SK-N-SH (cell line): ENCODE measurements at regions not wholly inside any gene's neighbourhood (a gene's known extent, or its start where the extent isn't known, plus 50 kb on each side); places are given as distances from the start of the nearest gene placed in this dataset.

Experiments used
- CTCF ChIA-PET: fragments of 300-600, 350-600 bp; formaldehyde crosslinking; extraction: SDS; loops from one replicate; lab custom pipeline; 2021; lab: Yijun Ruan, JAX
- POLR2A ChIA-PET: fragments of 350-600 bp; sonication (Branson Sonifier 250); formaldehyde crosslinking; extraction: SDS; loops from one replicate; lab custom pipeline; 2020; ENCODE audit warnings: antibody characterized with exemption, inconsistent platforms; lab: Yijun Ruan, JAX
- DNase-seq: peaks from one replicate; pipeline ENCODE4 v3.0.0; 2012
- H2AFZ ChIP-seq: fragments of 200-600 bp; sonication (generic); 2 replicates; pipeline ENCODE4 v1.8.1; 2016; ENCODE audit warnings: antibody characterized with exemption, mild to moderate bottlenecking, low read depth
- H3F3A ChIP-seq: fragments of 200-600 bp; sonication (generic); replicated peaks from 2 replicates; pipeline ENCODE3; 2016; ENCODE audit warnings: antibody characterized with exemption, mild to moderate bottlenecking; ENCODE audit not compliant: insufficient read depth
- H3K27ac ChIP-seq, 2 experiments: fragments of 200-500 bp in 1 of 2; fragments of 200-600 bp in 1 of 2; sonication (Bioruptor generic) in 1 of 2; sonication (generic), shearing (Covaris generic) in 1 of 2; 2 replicates each; pipeline versions ENCODE4 v1.5.1 to v1.6.1; 2014 to 2016; ENCODE audit warnings: low read depth in 2 of 2, inconsistent platforms in 1 of 2, low read length in 1 of 2, mild to moderate bottlenecking in 1 of 2, mixed read lengths in 1 of 2
- H3K27me3 ChIP-seq: fragments of 200-600 bp; sonication (generic), shearing (Covaris generic); 2 replicates; pipeline ENCODE4 v1.6.1; 2016; ENCODE audit warnings: mixed run types; ENCODE audit not compliant: insufficient read depth
- H3K36me3 ChIP-seq, 2 experiments: fragments of 200-500 bp in 1 of 2; fragments of 200-600 bp in 1 of 2; sonication (Bioruptor generic) in 1 of 2; sonication (generic) in 1 of 2; replicated peaks in 1 of 2; 2 replicates each; pipeline versions ENCODE3 to v1.5.1; 2014 to 2016; ENCODE audit warnings: low read length in 1 of 2, mild to moderate bottlenecking in 1 of 2; ENCODE audit not compliant: insufficient read depth in 2 of 2, control insufficient read depth in 1 of 2
- H3K4me1 ChIP-seq, 2 experiments: fragments of 200-500 bp in 1 of 2; fragments of 200-600 bp in 1 of 2; sonication (Bioruptor generic) in 1 of 2; sonication (generic), shearing (Covaris generic) in 1 of 2; 2 replicates each; pipeline versions ENCODE4 v1.5.1 to v1.6.1; 2014 to 2016; ENCODE audit warnings: low read depth in 1 of 2, low read length in 1 of 2, mixed run types in 1 of 2; ENCODE audit not compliant: insufficient read depth in 2 of 2, control insufficient read depth in 1 of 2
- H3K4me2 ChIP-seq: fragments of 200-600 bp; sonication (generic), shearing (Covaris generic); 2 replicates; pipeline ENCODE4 v1.6.1; 2017; ENCODE audit warnings: mixed run types
- H3K4me3 ChIP-seq, 2 experiments: fragments of 200-500 bp in 1 of 2; fragments of 200-600 bp in 1 of 2; sonication (Bioruptor generic) in 1 of 2; sonication (generic), shearing (Covaris generic) in 1 of 2; 2 replicates each; pipeline versions ENCODE4 v1.5.1 to v1.8.1; 2014 to 2016; ENCODE audit warnings: low read depth in 2 of 2, inconsistent platforms in 1 of 2, low read length in 1 of 2, mild to moderate bottlenecking in 1 of 2, mixed read lengths in 1 of 2, moderate library complexity in 1 of 2
- H3K79me2 ChIP-seq: fragments of 200-600 bp; sonication (generic); 2 replicates; pipeline ENCODE4 v1.8.1; 2017; ENCODE audit warnings: mild to moderate bottlenecking; ENCODE audit not compliant: insufficient read depth
- H3K9ac ChIP-seq: fragments of 200-600 bp; sonication (generic); 2 replicates; pipeline ENCODE4 v1.6.1; 2017; ENCODE audit warnings: mixed run types
- H3K9me2 ChIP-seq: fragments of 200-600 bp; sonication (generic); 2 replicates; pipeline ENCODE4 v1.6.1; 2017; ENCODE audit warnings: mixed run types
- H3K9me3 ChIP-seq: fragments of 200-600 bp; sonication (generic); 2 replicates; pipeline ENCODE4 v1.6.1; 2017; ENCODE audit warnings: mixed run types, mild to moderate bottlenecking, moderate library complexity
- H4K20me1 ChIP-seq: fragments of 200-600 bp; sonication (generic); 2 replicates; pipeline ENCODE4 v1.6.1; 2017; ENCODE audit warnings: mild to moderate bottlenecking, mixed run types; ENCODE audit not compliant: insufficient read depth
- CHD2 ChIP-seq: fragments of 150-350 bp; IDR thresholded peaks from 2 replicates; pipeline ENCODE4 v1.6.1; 2018; ENCODE audit warnings: low read length; ENCODE audit not compliant: partially characterized antibody
- FOXJ3 ChIP-seq: sonication (generic); formaldehyde crosslinking; IDR thresholded peaks from 2 replicates; pipeline ENCODE4 v1.5.1; 2020; ENCODE audit warnings: mild to moderate bottlenecking, missing genetic modification reagents
- GATA2 ChIP-seq: sonication (generic); formaldehyde crosslinking; IDR thresholded peaks from 2 replicates; pipeline ENCODE4 v1.5.0; 2020; ENCODE audit warnings: mild to moderate bottlenecking, missing genetic modification reagents
- MXI1 ChIP-seq: IDR thresholded peaks from 2 replicates; pipeline ENCODE4 v1.6.1; 2012; ENCODE audit warnings: mild to moderate bottlenecking, low read depth, low read length, improper control_type of control experiment
- POLR2AphosphoS5 ChIP-seq: IDR thresholded peaks from 2 replicates; pipeline ENCODE4 v1.6.1; 2012; ENCODE audit warnings: low read depth, low read length
- RFX5 ChIP-seq: IDR thresholded peaks from 2 replicates; pipeline ENCODE4 v1.6.1; 2012; ENCODE audit warnings: mild to moderate bottlenecking, improper control_type of control experiment, low read length
- SIN3A ChIP-seq: IDR thresholded peaks from 2 replicates; pipeline ENCODE4 v1.6.1; 2012; ENCODE audit warnings: low read depth, mild to moderate bottlenecking, low read length, moderate library complexity, borderline replicate concordance
- SMC3 ChIP-seq: IDR thresholded peaks from 2 replicates; pipeline ENCODE4 v1.6.1; 2012; ENCODE audit warnings: low read depth, low read length, improper control_type of control experiment
- TCF12 ChIP-seq: IDR thresholded peaks from 2 replicates; pipeline ENCODE4 v1.4.0; 2012
- YY1 ChIP-seq: IDR thresholded peaks from 2 replicates; pipeline ENCODE4 v1.4.0; 2012; ENCODE audit warnings: low read depth, mild to moderate bottlenecking
- WGBS: methylation state at CpG from one replicate; pipeline ENCODE4 v1.1.6; 2017; ENCODE audit warnings: low lambda C conversion rate; 5-methylcytosine and 5-hydroxymethylcytosine counted together
- TF ChIP-seq, protein P1 (sequence below): fragments of 200-600 bp; sonication (generic); IDR thresholded peaks from 2 replicates; pipeline ENCODE4 v1.6.1; 2017; ENCODE audit warnings: antibody characterized with exemption, mild to moderate bottlenecking, moderate library complexity
- TF ChIP-seq, protein P2 (sequence below): IDR thresholded peaks from 2 replicates; pipeline ENCODE4 v1.4.0; 2012; ENCODE audit warnings: low read depth, borderline replicate concordance
- TF ChIP-seq, protein P3 (sequence below): fragments of 150-350 bp; IDR thresholded peaks from 2 replicates; pipeline ENCODE4 v1.6.1; 2016; ENCODE audit warnings: mild to moderate bottlenecking, low read depth, low read length
- TF ChIP-seq, protein P4 (sequence below): IDR thresholded peaks from 2 replicates; pipeline ENCODE4 v1.4.0; 2012; ENCODE audit warnings: low read depth, borderline replicate concordance

- TF ChIP-seq MXI1 (no peak), POLR2AphosphoS5 (no peak)
Observed at GRCh38 chr3:197356741-197357140, 58.3 kb upstream of the DLG1 start (continued).

DNA sequence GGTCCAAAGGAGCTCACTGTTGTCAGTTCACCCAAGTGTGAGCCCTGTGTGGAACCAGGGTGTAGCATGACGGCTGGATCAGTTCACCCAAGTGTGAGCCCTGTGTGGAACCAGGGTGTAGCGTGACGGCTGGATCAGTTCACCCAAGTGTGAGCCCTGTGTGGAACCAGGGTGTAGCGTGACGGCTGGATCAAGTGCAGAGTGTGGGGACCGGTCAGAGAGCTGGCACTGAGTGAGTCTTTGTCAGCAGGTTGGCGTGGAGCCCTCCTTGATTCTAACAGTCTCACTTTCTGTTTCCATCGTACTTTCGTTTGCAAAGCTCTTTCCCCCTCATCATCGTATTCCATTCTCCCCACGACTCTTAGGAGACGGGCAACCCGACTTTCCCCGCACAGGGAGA is 57.9 kb upstream of the DLG1 start:
- Histone ChIP-seq H3K9me2 (no peaks in the 10 kb centered on the region), H2AFZ (no peak overlapping the region), H3K4me2 (no peak overlapping the region), H3F3A (no peaks in the 10 kb centered on the region), H3K9ac (no peak overlapping the region), H3K4me3 (no peak overlapping the region), H3K36me3 (no peaks in the 10 kb centered on the region), H3K27ac (no peak overlapping the region), H3K27me3 (no peaks in the 10 kb centered on the region), H3K79me2 (no peaks in the 10 kb centered on the region), H3K9me3 (0 out of 2 replicates have a peak, but pooled peaks cover 7% of the 10 kb centered on the region), H3K4me1 (peaks cover 0 to 29% of the 10 kb centered on the region in 2 experiments; a peak in 1 of 4 replicates), H4K20me1 (no peaks in the 10 kb centered on the region)
- WGBS = 96% methylated on average over 14 of the region's 14 CpGs
- no peak for DNase-seq
- POLR2A ChIA-PET = no interaction called here
- TF ChIP-seq CHD2 = no peak
- no peak for TF ChIP-seq FOXJ3 (CRISPR knock-in tag)
- TF ChIP-seq, protein P1, sequence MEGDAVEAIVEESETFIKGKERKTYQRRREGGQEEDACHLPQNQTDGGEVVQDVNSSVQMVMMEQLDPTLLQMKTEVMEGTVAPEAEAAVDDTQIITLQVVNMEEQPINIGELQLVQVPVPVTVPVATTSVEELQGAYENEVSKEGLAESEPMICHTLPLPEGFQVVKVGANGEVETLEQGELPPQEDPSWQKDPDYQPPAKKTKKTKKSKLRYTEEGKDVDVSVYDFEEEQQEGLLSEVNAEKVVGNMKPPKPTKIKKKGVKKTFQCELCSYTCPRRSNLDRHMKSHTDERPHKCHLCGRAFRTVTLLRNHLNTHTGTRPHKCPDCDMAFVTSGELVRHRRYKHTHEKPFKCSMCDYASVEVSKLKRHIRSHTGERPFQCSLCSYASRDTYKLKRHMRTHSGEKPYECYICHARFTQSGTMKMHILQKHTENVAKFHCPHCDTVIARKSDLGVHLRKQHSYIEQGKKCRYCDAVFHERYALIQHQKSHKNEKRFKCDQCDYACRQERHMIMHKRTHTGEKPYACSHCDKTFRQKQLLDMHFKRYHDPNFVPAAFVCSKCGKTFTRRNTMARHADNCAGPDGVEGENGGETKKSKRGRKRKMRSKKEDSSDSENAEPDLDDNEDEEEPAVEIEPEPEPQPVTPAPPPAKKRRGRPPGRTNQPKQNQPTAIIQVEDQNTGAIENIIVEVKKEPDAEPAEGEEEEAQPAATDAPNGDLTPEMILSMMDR = no peak
- no peak for TF ChIP-seq MXI1
- TF ChIP-seq YY1 = no peak
- TF ChIP-seq SIN3A = no peak
- TF ChIP-seq, protein P2, sequence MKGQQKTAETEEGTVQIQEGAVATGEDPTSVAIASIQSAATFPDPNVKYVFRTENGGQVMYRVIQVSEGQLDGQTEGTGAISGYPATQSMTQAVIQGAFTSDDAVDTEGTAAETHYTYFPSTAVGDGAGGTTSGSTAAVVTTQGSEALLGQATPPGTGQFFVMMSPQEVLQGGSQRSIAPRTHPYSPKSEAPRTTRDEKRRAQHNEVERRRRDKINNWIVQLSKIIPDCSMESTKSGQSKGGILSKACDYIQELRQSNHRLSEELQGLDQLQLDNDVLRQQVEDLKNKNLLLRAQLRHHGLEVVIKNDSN = no peak
- TF ChIP-seq TCF12 = no peak
- TF ChIP-seq GATA2 = no peak
- TF ChIP-seq, protein P3, sequence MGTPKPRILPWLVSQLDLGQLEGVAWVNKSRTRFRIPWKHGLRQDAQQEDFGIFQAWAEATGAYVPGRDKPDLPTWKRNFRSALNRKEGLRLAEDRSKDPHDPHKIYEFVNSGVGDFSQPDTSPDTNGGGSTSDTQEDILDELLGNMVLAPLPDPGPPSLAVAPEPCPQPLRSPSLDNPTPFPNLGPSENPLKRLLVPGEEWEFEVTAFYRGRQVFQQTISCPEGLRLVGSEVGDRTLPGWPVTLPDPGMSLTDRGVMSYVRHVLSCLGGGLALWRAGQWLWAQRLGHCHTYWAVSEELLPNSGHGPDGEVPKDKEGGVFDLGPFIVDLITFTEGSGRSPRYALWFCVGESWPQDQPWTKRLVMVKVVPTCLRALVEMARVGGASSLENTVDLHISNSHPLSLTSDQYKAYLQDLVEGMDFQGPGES = no peak
- no peak for TF ChIP-seq RFX5
- CTCF ChIA-PET = interaction anchor here (1.0 to 3.0 kb wide), 3 partner anchors 19 to 154 kb away, joined by 3 to 12 read pairs (median 3); no protein-coding TSS in a partner anchor

GRCh38 chr3:197355713-197356112 is 57.3 kb upstream of the DLG1 start:
- no peaks in the 10 kb centered on the region for H3F3A ChIP-seq
- no peaks in the 10 kb centered on the region for H3K79me2 ChIP-seq
- ChIA-PET POLR2A (no interaction called here), CTCF (interaction anchor here (1.0 to 3.0 kb wide), 3 partner anchors 19 to 154 kb away, joined by 3 to 12 read pairs (median 3); no protein-coding TSS in a partner anchor)
- no peaks in the 10 kb centered on the region for H3K9me2 ChIP-seq
- H3K27ac ChIP-seq = no peak overlapping the region
- no peak overlapping the region for H2AFZ ChIP-seq
- DNase-seq = no peak
- H3K9ac ChIP-seq = no peak overlapping the region
- H3K4me1 ChIP-seq = peaks cover 0 to 29% of the 10 kb centered on the region in 2 experiments; a peak in 1 of 4 replicates
- no peak overlapping the region for H3K4me2 ChIP-seq
- no peaks in the 10 kb centered on the region for H3K27me3 ChIP-seq
- H3K36me3 ChIP-seq = no peaks in the 10 kb centered on the region
- 100% methylated on average over 1 of the region's 1 CpG for WGBS
- H3K9me3 ChIP-seq = 0 out of 2 replicates have a peak, but pooled peaks cover 7% of the 10 kb centered on the region
- H3K4me3 ChIP-seq = no peak overlapping the region
- no peaks in the 10 kb centered on the region for H4K20me1 ChIP-seq
- TF ChIP-seq, protein P1 = no peak
- TF ChIP-seq, protein P4, sequence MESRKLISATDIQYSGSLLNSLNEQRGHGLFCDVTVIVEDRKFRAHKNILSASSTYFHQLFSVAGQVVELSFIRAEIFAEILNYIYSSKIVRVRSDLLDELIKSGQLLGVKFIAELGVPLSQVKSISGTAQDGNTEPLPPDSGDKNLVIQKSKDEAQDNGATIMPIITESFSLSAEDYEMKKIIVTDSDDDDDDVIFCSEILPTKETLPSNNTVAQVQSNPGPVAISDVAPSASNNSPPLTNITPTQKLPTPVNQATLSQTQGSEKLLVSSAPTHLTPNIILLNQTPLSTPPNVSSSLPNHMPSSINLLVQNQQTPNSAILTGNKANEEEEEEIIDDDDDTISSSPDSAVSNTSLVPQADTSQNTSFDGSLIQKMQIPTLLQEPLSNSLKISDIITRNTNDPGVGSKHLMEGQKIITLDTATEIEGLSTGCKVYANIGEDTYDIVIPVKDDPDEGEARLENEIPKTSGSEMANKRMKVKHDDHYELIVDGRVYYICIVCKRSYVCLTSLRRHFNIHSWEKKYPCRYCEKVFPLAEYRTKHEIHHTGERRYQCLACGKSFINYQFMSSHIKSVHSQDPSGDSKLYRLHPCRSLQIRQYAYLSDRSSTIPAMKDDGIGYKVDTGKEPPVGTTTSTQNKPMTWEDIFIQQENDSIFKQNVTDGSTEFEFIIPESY = no peak
- TF ChIP-seq, protein P3 = no peak
- TF ChIP-seq SMC3 = no peak
